H9 (cell line): ENCODE measurements at regions not wholly inside any gene's neighbourhood (a gene's known extent, or its start where the extent isn't known, plus 50 kb on each side); places are given as distances from the start of the nearest gene placed in this dataset.

Experiments
- DNase-seq: peaks from one replicate; pipeline ENCODE4 v3.0.0-alpha.2; 2017
- H2AFZ ChIP-seq: one replicate; pipeline ENCODE4 v1.6.1; 2013; ENCODE audit warnings: mild to moderate bottlenecking, low read length, control low read depth, moderate library complexity
- H2AK5ac ChIP-seq: 2 replicates; pipeline ENCODE4 v1.6.1; 2013; ENCODE audit warnings: low read length, control low read depth, mixed read lengths; ENCODE audit not compliant: insufficient read length
- H2BK120ac ChIP-seq: one replicate; pipeline ENCODE4 v1.6.1; 2013; ENCODE audit warnings: low read depth, mild to moderate bottlenecking, low read length, control low read depth, inconsistent platforms; ENCODE audit not compliant: poor library complexity, severe bottlenecking
- H2BK12ac ChIP-seq: 2 replicates; pipeline ENCODE4 v1.6.1; 2013; ENCODE audit warnings: low read length, control low read depth, mixed read lengths, low read depth; ENCODE audit not compliant: insufficient read length
- H2BK15ac ChIP-seq: 2 replicates; pipeline ENCODE4 v1.6.1; 2013; ENCODE audit warnings: low read depth, low read length, control low read depth
- H2BK20ac ChIP-seq: one replicate; pipeline ENCODE4 v1.6.1; 2013; ENCODE audit warnings: low read depth, mild to moderate bottlenecking, low read length, control low read depth, inconsistent platforms; ENCODE audit not compliant: poor library complexity, severe bottlenecking
- H2BK5ac ChIP-seq: 2 replicates; pipeline ENCODE4 v1.6.1; 2013; ENCODE audit warnings: low read length, control low read depth, mixed read lengths; ENCODE audit not compliant: insufficient read length
- H3K14ac ChIP-seq: 2 replicates; pipeline ENCODE4 v1.6.1; 2013; ENCODE audit warnings: low read length, control low read depth; ENCODE audit not compliant: insufficient read depth
- H3K18ac ChIP-seq: 2 replicates; pipeline ENCODE4 v1.6.1; 2013; ENCODE audit warnings: low read depth, mild to moderate bottlenecking, mixed read lengths, low read length, control low read depth; ENCODE audit not compliant: insufficient read length
- H3K23ac ChIP-seq: 2 replicates; pipeline ENCODE4 v1.6.1; 2013; ENCODE audit warnings: low read length, control low read depth, mixed read lengths, low read depth; ENCODE audit not compliant: insufficient read length
- H3K23me2 ChIP-seq: 2 replicates; pipeline ENCODE4 v1.6.1; 2013; ENCODE audit warnings: low read depth, mild to moderate bottlenecking, mixed read lengths, low read length, control low read depth; ENCODE audit not compliant: insufficient read length, poor library complexity, severe bottlenecking
- H3K27ac ChIP-seq: 2 replicates; pipeline ENCODE4 v1.5.1; 2013; ENCODE audit warnings: low read length, control low read depth, mixed read lengths, low read depth; ENCODE audit not compliant: insufficient read length
- H3K27me3 ChIP-seq: 2 replicates; pipeline ENCODE4 v1.6.1; 2013; ENCODE audit warnings: low read length, control low read depth, inconsistent platforms; ENCODE audit not compliant: insufficient read depth
- H3K4ac ChIP-seq: 2 replicates; pipeline ENCODE4 v1.6.1; 2013; ENCODE audit warnings: low read depth, mild to moderate bottlenecking, control low read depth, inconsistent platforms, low read length, moderate library complexity
- H3K4me1 ChIP-seq: 2 replicates; pipeline ENCODE4 v1.6.1; 2013; ENCODE audit warnings: low read length, control low read depth, inconsistent platforms; ENCODE audit not compliant: insufficient read depth
- H3K4me2 ChIP-seq: 2 replicates; pipeline ENCODE4 v1.6.1; 2013; ENCODE audit warnings: low read length, control low read depth, mixed read lengths; ENCODE audit not compliant: insufficient read length, insufficient read depth
- H3K56ac ChIP-seq: 2 replicates; pipeline ENCODE4 v1.6.1; 2013; ENCODE audit warnings: low read depth, mild to moderate bottlenecking, mixed read lengths, low read length, control low read depth; ENCODE audit not compliant: insufficient read length
- H3K79me1 ChIP-seq: 2 replicates; pipeline ENCODE4 v1.6.1; 2013; ENCODE audit warnings: low read depth, mild to moderate bottlenecking, moderate library complexity, low read length, control low read depth, inconsistent platforms; ENCODE audit not compliant: insufficient read depth, poor library complexity, severe bottlenecking
- H3K79me2 ChIP-seq: 2 replicates; pipeline ENCODE4 v1.6.1; 2013; ENCODE audit warnings: low read length, control low read depth, inconsistent platforms; ENCODE audit not compliant: insufficient read depth
- H3K9ac ChIP-seq: 2 replicates; pipeline ENCODE4 v1.6.1; 2013; ENCODE audit warnings: low read length, control low read depth, mixed read lengths; ENCODE audit not compliant: insufficient read length; ENCODE audit errors: extremely low read depth
- H3K9me3 ChIP-seq: one replicate; pipeline ENCODE4 v1.6.1; 2013; ENCODE audit warnings: low read depth, low read length, inconsistent platforms; ENCODE audit not compliant: control insufficient read depth
- H3T11ph ChIP-seq: one replicate; pipeline ENCODE4 v1.6.1; 2013; ENCODE audit warnings: mild to moderate bottlenecking, low read length, control low read depth, inconsistent platforms
- H4K20me1 ChIP-seq: one replicate; pipeline ENCODE4 v1.6.1; 2013; ENCODE audit not compliant: control insufficient read depth, insufficient read length, insufficient read depth
- H4K5ac ChIP-seq: 2 replicates; pipeline ENCODE4 v1.6.1; 2013; ENCODE audit warnings: low read depth, mild to moderate bottlenecking, mixed read lengths, low read length, control low read depth; ENCODE audit not compliant: insufficient read length
- H4K8ac ChIP-seq: replicated peaks from 2 replicates; pipeline ENCODE4 v1.6.1; 2013; ENCODE audit warnings: low read length, control low read depth, mixed read lengths, low read depth; ENCODE audit not compliant: insufficient read length
- H4K91ac ChIP-seq: 2 replicates; pipeline ENCODE4 v1.6.1; 2013; ENCODE audit warnings: low read depth, mild to moderate bottlenecking, moderate library complexity, mixed read lengths, low read length, control low read depth; ENCODE audit not compliant: insufficient read length
- H3K27ac Mint-ChIP-seq, 3 experiments: 2 replicates in 2 of 3; 3 replicates in 1 of 3; pipeline ENCODE4 v1.8.0; 2020 to 2021; ENCODE audit warnings: mixed read lengths in 3 of 3, mild to moderate bottlenecking in 1 of 3, moderate library complexity in 1 of 3
- H3K27me3 Mint-ChIP-seq: 2 replicates; pipeline ENCODE4 v1.8.0; 2021; ENCODE audit warnings: low read depth, mild to moderate bottlenecking, moderate library complexity, mixed read lengths
- H3K36me3 Mint-ChIP-seq, 3 experiments: 2 replicates in 2 of 3; 3 replicates in 1 of 3; pipeline ENCODE4 v1.8.0; 2020 to 2021; ENCODE audit warnings: low read depth in 3 of 3, mixed read lengths in 3 of 3; ENCODE audit not compliant: insufficient read depth in 1 of 3
- H3K4me1 Mint-ChIP-seq, 2 experiments: 2 replicates each; pipeline ENCODE4 v1.8.0; 2020; ENCODE audit warnings: mixed read lengths in 2 of 2
- H3K4me3 Mint-ChIP-seq, 2 experiments: 2 replicates in 1 of 2; 3 replicates in 1 of 2; pipeline ENCODE4 v1.8.0; 2020 to 2021; ENCODE audit warnings: mild to moderate bottlenecking in 2 of 2, mixed read lengths in 2 of 2, moderate library complexity in 1 of 2
- H3K9me3 Mint-ChIP-seq, 2 experiments: 2 replicates in 1 of 2; 3 replicates in 1 of 2; pipeline ENCODE4 v1.8.0; 2020; ENCODE audit warnings: mild to moderate bottlenecking in 2 of 2, mixed read lengths in 2 of 2, moderate library complexity in 1 of 2
- WGBS: extraction: QIAGEN DNeasy Blood & Tissue Kit; methylation state at CpG from one replicate; pipeline ENCODE4 v1.1.7; 2013; ENCODE audit warnings: missing lambda C conversion rate, low lambda C conversion rate, mixed read lengths; ENCODE audit not compliant: insufficient read length; ENCODE audit errors: extremely low coverage; 5-methylcytosine and 5-hydroxymethylcytosine counted together
- TF ChIP-seq, protein P1 (sequence below): fragments of 200-600 bp; sonication (generic); conservative IDR thresholded peaks from 3 replicates; pipeline ENCODE4 v1.8.0; 2021; ENCODE audit warnings: antibody characterized with exemption, mild to moderate bottlenecking

DNA sequence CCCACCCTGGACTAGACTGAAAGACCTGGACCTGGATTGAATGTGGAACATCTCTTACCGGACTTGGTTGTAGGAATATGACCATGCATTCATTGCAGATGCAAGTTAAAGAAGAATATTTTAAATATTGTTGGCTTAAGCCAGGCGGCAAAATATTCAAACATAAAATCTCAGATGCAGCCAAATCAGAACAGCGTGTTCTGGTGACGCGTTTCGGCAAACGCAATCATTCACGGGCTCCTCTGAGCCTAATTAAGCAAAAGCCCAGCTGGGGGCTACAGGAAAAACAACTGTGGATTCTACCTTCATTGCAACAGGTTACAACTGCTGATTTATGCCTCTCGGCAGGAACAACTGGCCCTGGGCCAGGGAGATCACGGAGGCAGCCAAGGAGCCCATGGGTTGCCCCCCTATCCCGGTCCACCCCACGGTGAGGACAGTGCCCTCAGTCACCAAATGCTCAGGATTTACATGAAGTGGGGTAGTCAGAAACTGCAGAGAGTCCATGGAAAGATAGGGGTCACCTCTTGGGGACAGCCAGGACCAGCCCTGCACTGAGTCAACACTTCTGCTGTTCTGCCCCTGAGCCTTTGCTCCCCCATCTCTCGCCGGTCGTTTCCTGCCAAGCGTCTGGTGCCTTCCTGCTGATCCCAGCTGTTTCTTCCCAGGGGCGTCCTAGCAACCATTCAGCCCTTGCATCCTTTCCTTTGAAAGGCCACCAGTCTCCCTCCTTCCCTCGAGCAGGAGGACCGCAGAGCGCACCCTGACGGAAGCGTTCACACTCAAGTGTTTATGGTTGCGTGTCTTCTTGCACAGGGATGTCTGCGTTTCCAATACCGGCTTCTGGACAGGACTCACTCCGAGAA lies 64.4 kb upstream of the SFMBT2 start:
- H3K56ac ChIP-seq, result no peak overlapping the region
- H3K4me1 ChIP-seq, result peaks cover 5% of the 10 kb centered on the region; the same call in 1 of the 2 replicates
- peaks cover 8 to 12% of the 10 kb centered on the region in 2 experiments for H3K4me1 Mint-ChIP-seq
- no peak overlapping the region for H2BK5ac ChIP-seq
- H3K27me3 ChIP-seq, result no peaks in the 10 kb centered on the region
- no peak overlapping the region for H3K27ac Mint-ChIP-seq
- H3K4me2 ChIP-seq, result peak overlapping the region; percentile 1
- H3K4me3 Mint-ChIP-seq, result peak overlapping the region; percentile 5 to 61; a peak in 4 of 5 replicates
- H4K5ac ChIP-seq, result no peak overlapping the region
- no peak overlapping the region for H3K9ac ChIP-seq
- H2AK5ac ChIP-seq, result no peak overlapping the region
- no peaks in the 10 kb centered on the region for H3K9me3 ChIP-seq
- H3K18ac ChIP-seq, result peak overlapping the region; percentile 22
- H2AFZ ChIP-seq, result no peak overlapping the region
- WGBS, result no CpG with 5 or more reads among the region's 26 CpGs
- H3K36me3 Mint-ChIP-seq, result no peaks in the 10 kb centered on the region
- H3K4ac ChIP-seq, result no peak overlapping the region
- H3K79me2 ChIP-seq, result no peaks in the 10 kb centered on the region
- no peak overlapping the region for H3K23ac ChIP-seq
- no peaks in the 10 kb centered on the region for H3K79me1 ChIP-seq
- no peak overlapping the region for H4K8ac ChIP-seq
- no peak overlapping the region for H2BK20ac ChIP-seq
- H3K23me2 ChIP-seq, result no peaks in the 10 kb centered on the region
- H2BK12ac ChIP-seq, result no peak overlapping the region
- TF ChIP-seq, protein P1, sequence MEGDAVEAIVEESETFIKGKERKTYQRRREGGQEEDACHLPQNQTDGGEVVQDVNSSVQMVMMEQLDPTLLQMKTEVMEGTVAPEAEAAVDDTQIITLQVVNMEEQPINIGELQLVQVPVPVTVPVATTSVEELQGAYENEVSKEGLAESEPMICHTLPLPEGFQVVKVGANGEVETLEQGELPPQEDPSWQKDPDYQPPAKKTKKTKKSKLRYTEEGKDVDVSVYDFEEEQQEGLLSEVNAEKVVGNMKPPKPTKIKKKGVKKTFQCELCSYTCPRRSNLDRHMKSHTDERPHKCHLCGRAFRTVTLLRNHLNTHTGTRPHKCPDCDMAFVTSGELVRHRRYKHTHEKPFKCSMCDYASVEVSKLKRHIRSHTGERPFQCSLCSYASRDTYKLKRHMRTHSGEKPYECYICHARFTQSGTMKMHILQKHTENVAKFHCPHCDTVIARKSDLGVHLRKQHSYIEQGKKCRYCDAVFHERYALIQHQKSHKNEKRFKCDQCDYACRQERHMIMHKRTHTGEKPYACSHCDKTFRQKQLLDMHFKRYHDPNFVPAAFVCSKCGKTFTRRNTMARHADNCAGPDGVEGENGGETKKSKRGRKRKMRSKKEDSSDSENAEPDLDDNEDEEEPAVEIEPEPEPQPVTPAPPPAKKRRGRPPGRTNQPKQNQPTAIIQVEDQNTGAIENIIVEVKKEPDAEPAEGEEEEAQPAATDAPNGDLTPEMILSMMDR, result no peak
- H3K27ac ChIP-seq, result no peak overlapping the region
- H2BK120ac ChIP-seq, result no peak overlapping the region
- H2BK15ac ChIP-seq, result no peak overlapping the region
- no peak overlapping the region for H3T11ph ChIP-seq
- H3K9me3 Mint-ChIP-seq, result no peaks in the 10 kb centered on the region
- peak; percentile 77 for DNase-seq
- no peaks in the 10 kb centered on the region for H4K20me1 ChIP-seq
- H3K27me3 Mint-ChIP-seq, result peaks cover 4% of the 10 kb centered on the region
- no peak overlapping the region for H4K91ac ChIP-seq
- no peak overlapping the region for H3K14ac ChIP-seq
